HTR-8/SVneo (cell line): ENCODE measurements at regions not wholly inside any gene's neighbourhood (a gene's known extent, or its start where the extent isn't known, plus 50 kb on each side); places are given as distances from the start of the nearest gene placed in this dataset.
"Not testable (repeated sequence)": the region's sequence is repeated elsewhere in the genome, so short reads cannot be mapped to it uniquely, and the experiment has no call there.

Source experiments
- DNase-seq: peaks from one replicate; pipeline ENCODE4 v3.0.0; 2011; ENCODE audit warnings: low spot score, mixed read lengths; ENCODE audit not compliant: insufficient read length
- FAIRE-seq: peaks from 2 replicates; lab custom pipeline; 2011; peaks lifted over from hg19 to GRCh38; lab: Jason Lieb, UNC

- no peak for DNase-seq
- no peak for FAIRE-seq
Measured at GRCh38 chrX:147468600-147468999, 443.1 kb upstream of the FMR1 start.

DNA sequence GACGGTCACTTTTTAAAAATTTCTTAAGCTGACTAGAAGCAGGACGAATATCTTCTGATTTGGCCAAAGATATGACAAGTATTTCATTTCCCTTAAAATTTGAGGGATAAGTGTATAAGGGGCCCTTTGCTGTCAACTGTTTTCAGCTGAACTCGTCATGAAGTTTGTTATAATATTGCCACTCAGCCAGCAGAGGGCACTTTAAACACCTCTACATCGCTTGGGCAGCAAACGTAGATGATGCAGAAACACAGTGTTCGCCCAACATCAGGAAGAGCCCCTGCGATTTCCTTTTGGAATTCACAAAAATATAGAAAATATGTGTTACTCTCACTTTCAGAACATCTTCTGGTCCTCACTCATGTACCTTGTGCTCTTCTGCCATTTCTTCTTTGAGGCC, 435.7 kb upstream of the FMR1 start:
- no peak for FAIRE-seq
- DNase-seq = no peak

- no peak for FAIRE-seq
Measured at GRCh38 chrX:147478899-147479298, 432.8 kb upstream of the FMR1 start.

DNA sequence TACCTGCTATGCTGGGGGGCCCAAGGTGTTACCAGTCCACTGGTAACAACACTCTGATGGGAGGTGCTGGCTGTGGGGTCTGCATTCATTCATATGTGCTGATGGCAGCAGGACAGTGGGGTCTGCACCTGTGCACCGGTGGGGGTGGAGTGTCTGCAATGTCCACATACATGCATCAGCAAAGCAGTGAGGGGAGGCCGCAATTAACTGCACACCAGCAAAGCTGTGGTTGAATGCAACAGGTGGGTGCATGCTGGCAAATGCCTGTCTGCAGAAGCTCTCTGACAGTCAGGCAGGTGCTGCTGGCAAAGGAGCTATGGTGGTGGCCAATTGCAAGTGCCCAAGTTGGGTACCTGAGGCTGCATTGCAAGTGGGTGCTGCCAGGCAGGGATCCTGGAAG, 426.5 kb upstream of the FMR1 start:
- FAIRE-seq = no peak
- no peak for DNase-seq

More at GRCh38 chrX:147478899-147479298, 432.8 kb upstream of the FMR1 start:
- no peak for DNase-seq

- DNase-seq (no peak), FAIRE-seq (no peak)
Measured at GRCh38 chrX:147494365-147494764, 417.4 kb upstream of the FMR1 start.

DNA sequence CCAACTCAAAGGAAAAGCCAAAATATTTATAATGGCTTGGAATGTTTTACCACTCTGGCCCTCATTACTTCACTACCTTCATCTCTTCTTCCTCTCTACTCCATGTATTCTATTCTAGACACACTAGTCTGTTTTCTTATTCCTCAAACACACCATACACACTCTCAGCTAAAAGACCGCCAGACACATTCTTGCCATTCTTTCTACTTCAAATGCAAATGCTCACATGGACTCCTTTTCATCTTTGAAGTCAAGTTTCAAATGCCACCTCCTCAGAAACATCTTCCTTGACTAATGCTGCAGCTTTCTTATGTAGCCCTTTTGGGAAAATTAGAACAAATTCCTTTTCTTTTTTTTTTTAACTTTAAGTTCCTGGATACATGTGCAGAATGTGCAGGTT, 412.9 kb upstream of the FMR1 start:
- DNase-seq (no peak), FAIRE-seq (no peak)

- FAIRE-seq (no peak), DNase-seq (no peak)
Measured at GRCh38 chrX:147522981-147523380, 388.7 kb upstream of the FMR1 start.

DNA sequence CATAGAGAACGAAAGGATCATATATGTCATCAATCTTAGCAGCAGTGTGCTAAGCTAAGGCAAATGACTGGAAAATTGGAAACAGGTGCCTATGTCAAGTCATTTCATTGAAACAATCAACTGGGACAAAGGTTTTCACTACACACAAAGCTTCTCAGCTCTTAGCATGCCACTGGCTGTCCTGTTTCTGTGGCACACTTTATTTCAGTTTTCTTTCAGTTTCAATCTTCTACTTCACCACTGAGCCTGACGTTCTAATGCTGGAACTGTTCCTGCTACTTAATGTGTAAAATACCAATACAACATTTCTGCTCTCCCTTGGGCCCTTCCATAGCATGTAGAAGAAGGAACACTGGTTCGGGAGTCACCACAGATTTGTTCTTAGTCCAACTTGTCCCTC, 378.3 kb upstream of the FMR1 start:
- DNase-seq = no peak
- FAIRE-seq = no peak

DNA sequence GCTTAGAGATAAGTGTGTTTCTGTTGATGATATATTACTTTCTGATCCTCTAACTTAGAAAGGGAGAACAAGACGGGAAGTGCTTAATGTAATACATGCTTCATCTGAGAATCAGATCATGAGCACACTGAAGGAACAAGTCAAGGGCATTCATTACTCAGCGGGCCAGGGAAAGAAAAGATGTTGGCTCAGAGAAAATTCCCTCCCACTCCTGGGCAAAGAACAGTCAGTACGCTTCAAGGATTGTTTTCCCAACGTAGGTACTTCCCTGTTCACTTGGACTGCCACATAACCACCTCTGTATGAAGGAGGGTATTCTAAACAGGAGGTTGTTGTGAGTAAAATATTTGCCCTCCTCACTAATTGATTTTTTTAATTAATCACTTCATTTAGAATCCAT, 374.5 kb upstream of the FMR1 start:
- DNase-seq (no peak), FAIRE-seq (no peak)

DNA sequence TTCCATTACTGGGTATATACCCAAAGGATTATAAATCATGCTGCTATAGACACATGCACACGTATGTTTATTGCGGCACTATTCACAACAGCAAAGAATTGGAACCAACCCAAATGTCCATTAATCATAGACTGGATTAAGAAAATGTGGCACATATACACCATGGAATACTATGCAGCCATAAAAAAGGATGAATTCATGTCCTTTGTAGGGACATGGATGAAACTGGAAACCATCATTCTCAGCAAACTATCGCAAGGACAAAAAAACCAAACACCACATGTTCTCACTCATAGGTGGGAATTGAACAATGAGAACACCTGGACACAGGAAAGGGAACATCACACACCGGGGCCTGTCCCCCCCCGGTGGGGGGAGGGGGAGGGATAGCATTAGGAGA, 363.7 kb upstream of the FMR1 start:
- not testable (repeated sequence) for DNase-seq, FAIRE-seq

DNA sequence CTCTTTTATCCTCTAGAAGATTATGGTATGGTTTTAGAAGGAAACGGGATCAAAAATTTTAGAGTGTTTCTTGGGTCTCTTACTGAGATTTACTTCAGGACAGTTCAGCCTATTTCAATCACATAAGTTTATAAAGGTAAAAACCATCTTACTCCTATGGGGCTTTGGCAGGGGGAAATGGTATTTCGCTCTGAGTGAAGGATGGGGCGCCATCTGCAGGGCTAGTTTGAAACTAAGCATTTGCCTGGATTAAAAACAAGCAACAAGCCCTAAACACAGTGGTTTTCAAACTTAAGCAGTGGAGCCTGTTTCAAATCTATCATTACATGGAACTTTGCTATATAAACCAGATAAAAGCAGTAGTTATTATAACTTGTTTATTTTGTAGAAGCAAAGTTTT, 361.5 kb upstream of the FMR1 start:
- DNase-seq (no peak), FAIRE-seq (no peak)

DNA sequence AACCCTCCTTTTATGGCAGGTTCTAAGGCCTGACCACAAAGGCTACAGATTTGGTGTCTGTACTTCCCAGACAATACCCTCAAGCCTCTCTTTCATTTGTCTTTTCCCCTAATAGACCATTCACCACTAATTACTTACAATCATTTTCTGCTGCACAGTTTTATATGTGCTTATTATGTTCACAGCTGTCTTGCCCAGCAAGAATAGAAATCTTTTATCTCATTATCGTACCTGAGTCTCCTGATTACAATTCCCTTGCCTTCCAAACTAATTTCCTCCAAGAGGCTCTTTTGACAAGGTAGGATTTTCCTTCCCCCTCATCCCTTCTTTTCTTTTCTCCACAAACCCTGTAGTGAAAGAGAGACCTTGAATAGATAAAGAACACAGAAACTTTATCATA, 352.5 kb upstream of the FMR1 start:
- FAIRE-seq = no peak
- DNase-seq = no peak

DNA sequence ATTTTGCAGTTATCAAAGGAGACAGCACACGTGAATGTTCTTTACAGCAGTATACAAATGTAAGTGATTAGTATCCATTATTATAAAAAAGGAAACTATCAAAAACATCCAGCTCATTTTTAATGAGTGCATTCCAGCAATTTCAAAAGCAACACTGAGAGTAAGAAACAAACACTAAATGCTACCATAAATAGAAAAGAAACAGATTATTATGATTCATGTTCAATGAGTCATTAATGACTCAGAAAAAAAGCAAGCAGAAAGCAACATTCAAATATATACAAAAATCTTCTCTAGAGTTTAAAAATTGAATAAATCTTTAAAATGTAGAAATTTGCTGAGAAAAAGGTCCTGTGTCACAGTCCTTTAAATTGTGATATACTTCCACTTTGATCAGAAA, 346.5 kb upstream of the FMR1 start:
- FAIRE-seq = no peak
- no peak for DNase-seq

- no peak for FAIRE-seq
Measured at GRCh38 chrX:147570483-147570882, 341.2 kb upstream of the FMR1 start.

DNA sequence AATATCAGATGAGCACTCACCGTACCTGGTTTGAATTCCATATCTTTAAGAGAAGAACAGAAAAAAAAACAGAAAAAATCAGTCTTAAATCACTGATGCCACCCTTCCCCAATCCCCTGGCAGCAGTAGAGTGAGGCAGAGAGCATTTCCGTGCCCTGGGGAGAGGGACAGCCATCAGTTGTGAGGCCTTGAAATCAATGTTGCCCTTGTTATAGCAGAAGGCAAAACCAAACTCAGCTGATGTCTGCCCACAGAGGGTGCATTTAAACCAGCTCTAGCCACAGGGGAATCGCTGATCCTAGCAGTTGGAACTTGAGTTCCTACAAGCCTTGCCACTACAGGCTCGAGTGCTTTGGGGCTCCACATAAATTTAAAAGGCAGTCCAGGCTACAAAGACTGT, 338.5 kb upstream of the FMR1 start:
- FAIRE-seq (no peak), DNase-seq (no peak)

More at GRCh38 chrX:147570483-147570882, 341.2 kb upstream of the FMR1 start:
- DNase-seq = no peak

DNA sequence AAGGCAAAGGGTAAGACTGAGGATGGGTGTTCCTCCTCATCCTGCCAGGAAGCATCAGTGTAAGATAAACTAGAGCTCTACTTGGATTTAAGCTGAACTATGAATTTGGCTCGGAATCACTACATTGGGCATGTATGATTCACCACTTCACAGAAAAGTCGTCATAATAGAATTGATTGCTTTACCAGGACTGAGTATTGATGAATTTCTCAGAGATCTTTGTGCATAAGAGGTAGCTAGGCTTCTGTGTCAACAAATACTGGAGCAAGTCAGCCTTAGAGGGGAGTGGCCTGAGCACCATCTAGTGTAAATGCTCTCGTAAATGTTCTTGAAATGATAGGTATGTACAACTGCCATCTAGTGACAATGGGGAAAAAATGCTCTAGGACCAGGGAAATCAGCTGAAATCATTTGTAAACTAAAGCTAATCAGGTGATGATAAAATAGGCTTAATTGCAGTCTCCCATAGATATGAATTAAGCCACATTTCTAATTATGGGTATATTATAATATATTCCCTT, 309.5 kb upstream of the FMR1 start:
- DNase-seq (no peak), FAIRE-seq (no peak)

- FAIRE-seq (no peak), DNase-seq (no peak)
Measured at GRCh38 chrX:147626605-147627004, 285.1 kb upstream of the FMR1 start.

DNA sequence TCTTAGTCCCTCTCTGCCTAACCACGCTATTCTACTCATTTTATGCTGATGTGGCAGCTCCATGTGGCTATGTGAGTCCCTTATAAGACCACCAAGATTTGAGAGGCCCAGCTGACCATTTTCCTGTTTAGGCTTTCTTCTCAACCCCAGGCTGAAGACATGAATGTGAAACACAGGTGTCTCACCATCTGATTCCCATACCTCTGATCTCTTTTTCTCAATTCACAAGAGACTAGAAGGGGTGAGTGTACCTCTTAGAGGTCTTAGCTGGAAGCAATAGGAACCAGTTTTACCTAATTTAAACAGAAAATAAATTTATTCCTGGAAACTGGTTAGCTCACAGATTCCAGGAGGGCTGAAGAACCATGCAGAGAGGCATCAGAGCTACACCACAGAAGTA, 276.5 kb upstream of the FMR1 start:
- DNase-seq = no peak
- no peak for FAIRE-seq

GRCh38 chrX:147637190-147637589, 274.5 kb upstream of the FMR1 start:
- DNase-seq (no peak), FAIRE-seq (no peak)

GRCh38 chrX:147646949-147647723, 264.6 kb upstream of the FMR1 start:
- DNase-seq = no peak

DNA sequence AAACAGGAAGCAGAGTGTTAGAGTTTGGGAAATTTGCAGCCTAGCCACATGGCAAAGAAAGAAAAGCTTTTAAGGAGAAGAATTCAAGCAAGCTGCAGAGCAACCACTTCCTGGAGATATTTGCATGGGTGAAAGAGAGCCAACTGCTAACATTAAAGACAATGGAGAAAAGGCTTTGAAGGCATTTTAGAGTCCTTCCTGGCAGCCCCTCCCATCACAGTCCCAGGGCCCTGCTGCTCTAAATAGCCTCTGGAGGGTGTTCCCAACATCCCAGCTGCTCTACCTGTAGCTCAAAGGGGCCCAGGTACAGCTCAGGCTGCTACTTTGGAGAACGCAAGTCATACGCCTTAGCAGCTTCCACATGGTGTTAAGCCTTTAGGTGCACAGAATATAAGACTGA, 235.9 kb upstream of the FMR1 start:
- DNase-seq (no peak), FAIRE-seq (no peak)

More at GRCh38 chrX:147646949-147647723, 264.6 kb upstream of the FMR1 start:
- FAIRE-seq = no peak

- FAIRE-seq = no peak
Measured at GRCh38 chrX:147679356-147680005, 232.2 kb upstream of the FMR1 start.

More at GRCh38 chrX:147679356-147680005, 232.2 kb upstream of the FMR1 start:
- DNase-seq = no peak
